ENCODE measurements at regions not wholly inside any gene's neighbourhood (a gene's known extent, or its start where the extent isn't known, plus 50 kb on each side); places are given as distances from the start of the nearest gene placed in this dataset.

DNA sequence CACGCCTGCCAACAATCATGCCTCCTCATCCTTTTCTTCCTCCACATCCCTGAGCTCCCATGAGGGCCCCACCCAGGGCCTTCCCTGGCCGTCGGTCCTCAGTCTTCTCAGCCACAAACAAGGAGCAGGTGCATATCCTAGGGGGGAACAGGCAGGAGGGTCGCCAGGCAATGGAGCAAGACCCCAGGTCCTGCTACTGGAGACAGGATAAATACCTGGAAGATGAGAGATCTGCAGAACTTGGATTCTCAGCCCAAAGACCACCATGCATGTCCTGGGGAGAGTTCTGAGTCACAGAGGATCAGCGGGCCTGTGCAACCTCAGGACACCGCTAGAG is 344.7 kb upstream of the TSHZ3 start:
- DNase-seq (ENCODE audit: low spot score): no peak
- Histone ChIP-seq H3K27ac (ENCODE audit: low read depth, low read length, poor library complexity, severe bottlenecking) (no peak overlapping the region), H3K36me3 (ENCODE audit: insufficient read depth, low read length) (no peaks in the 10 kb centered on the region), H3K4me2 (ENCODE audit: low read length) (no peak overlapping the region), H3K4me3 (ENCODE audit: low read depth, low read length, poor library complexity, severe bottlenecking) (no peak overlapping the region), H2AFZ (ENCODE audit: low read length) (no peak overlapping the region), H3K9me3 (ENCODE audit: low read length) (no peaks in the 10 kb centered on the region), H3K9me2 (ENCODE audit: insufficient read depth, low read length) (no peaks in the 10 kb centered on the region), H3K4me1 (ENCODE audit: insufficient read depth, low read length, poor library complexity, severe bottlenecking) (no peaks in the 10 kb centered on the region), H3K79me2 (ENCODE audit: insufficient read depth, low read depth, low read length) (no peaks in the 10 kb centered on the region), H4K20me1 (ENCODE audit: insufficient read depth, low read length) (no peaks in the 10 kb centered on the region)
- ChIA-PET POLR2A (no interaction called here), CTCF (ENCODE audit: unreplicated experiment) (no interaction called here)
- intact Hi-C loops (cut with micrococcal nuclease; ENCODE audit: unreplicated experiment): no loop called here
- no TSS peak for BruUV-seq (replicated peaks)
- TF ChIP-seq CTCF (conservative IDR thresholded peaks at IDR 0.05; ENCODE audit: low read length) (no peak), EZH2phosphoT487 (IDR thresholded peaks at IDR 0.05; ENCODE audit: borderline replicate concordance, low read depth, low read length) (no peak)

- POLR2A ChIA-PET: no interaction called here
- no peak for TF ChIP-seq EZH2phosphoT487 (IDR thresholded peaks at IDR 0.05; ENCODE audit: borderline replicate concordance, low read depth, low read length)
- TF ChIP-seq CTCF (conservative IDR thresholded peaks at IDR 0.05; ENCODE audit: low read length): no peak
Measured at GRCh38 chr19:31694761-31695160, 345.5 kb upstream of the TSHZ3 start.

GRCh38 chr19:31699421-31699820 is 350.2 kb upstream of the TSHZ3 start:
- H3K4me2 ChIP-seq (ENCODE audit: low read length): no peak overlapping the region
- H3K36me3 ChIP-seq (ENCODE audit: insufficient read depth, low read length): no peaks in the 10 kb centered on the region
- no TSS peak for BruUV-seq (replicated peaks)
- no peaks in the 10 kb centered on the region for H3K9me3 ChIP-seq (ENCODE audit: low read length)
- no peaks in the 10 kb centered on the region for H3K79me2 ChIP-seq (ENCODE audit: insufficient read depth, low read depth, low read length)
- H3K4me1 ChIP-seq (ENCODE audit: insufficient read depth, low read length, poor library complexity, severe bottlenecking): no peaks in the 10 kb centered on the region
- intact Hi-C loops (cut with micrococcal nuclease; ENCODE audit: unreplicated experiment): no loop called here
- DNase-seq (ENCODE audit: low spot score): no peak
- CTCF ChIA-PET (ENCODE audit: unreplicated experiment): no interaction called here
- POLR2A ChIA-PET: no interaction called here
- no peaks in the 10 kb centered on the region for H3K9me2 ChIP-seq (ENCODE audit: insufficient read depth, low read length)
- no peak overlapping the region for H2AFZ ChIP-seq (ENCODE audit: low read length)
- H4K20me1 ChIP-seq (ENCODE audit: insufficient read depth, low read length): no peaks in the 10 kb centered on the region
- no peak overlapping the region for H3K27ac ChIP-seq (ENCODE audit: low read depth, low read length, poor library complexity, severe bottlenecking)
- TF ChIP-seq CTCF (conservative IDR thresholded peaks at IDR 0.05; ENCODE audit: low read length): no peak
- TF ChIP-seq EZH2phosphoT487 (IDR thresholded peaks at IDR 0.05; ENCODE audit: borderline replicate concordance, low read depth, low read length): no peak
- no peak overlapping the region for H3K4me3 ChIP-seq (ENCODE audit: low read depth, low read length, poor library complexity, severe bottlenecking)

More at GRCh38 chr19:31694761-31695160, 345.5 kb upstream of the TSHZ3 start:
- H3K27ac ChIP-seq (ENCODE audit: low read depth, low read length, poor library complexity, severe bottlenecking): no peak overlapping the region
- H3K4me3 ChIP-seq (ENCODE audit: low read depth, low read length, poor library complexity, severe bottlenecking): no peak overlapping the region
- no peaks in the 10 kb centered on the region for H3K79me2 ChIP-seq (ENCODE audit: insufficient read depth, low read depth, low read length)
- H2AFZ ChIP-seq (ENCODE audit: low read length): no peak overlapping the region
- intact Hi-C loops (cut with micrococcal nuclease; ENCODE audit: unreplicated experiment): no loop called here
- H4K20me1 ChIP-seq (ENCODE audit: insufficient read depth, low read length): no peaks in the 10 kb centered on the region
- H3K36me3 ChIP-seq (ENCODE audit: insufficient read depth, low read length): no peaks in the 10 kb centered on the region
- no peak overlapping the region for H3K4me2 ChIP-seq (ENCODE audit: low read length)
- no TSS peak for BruUV-seq (replicated peaks)
- H3K9me2 ChIP-seq (ENCODE audit: insufficient read depth, low read length): no peaks in the 10 kb centered on the region
- H3K4me1 ChIP-seq (ENCODE audit: insufficient read depth, low read length, poor library complexity, severe bottlenecking): no peaks in the 10 kb centered on the region
- no peaks in the 10 kb centered on the region for H3K9me3 ChIP-seq (ENCODE audit: low read length)
- CTCF ChIA-PET (ENCODE audit: unreplicated experiment): no interaction called here
- DNase-seq (ENCODE audit: low spot score): no peak
